NCI-H2081 (cell line): ENCODE measurements at regions not wholly inside any gene's neighbourhood (a gene's known extent, or its start where the extent isn't known, plus 50 kb on each side); places are given as distances from the start of the nearest gene placed in this dataset.
"Not testable (repeated sequence)": the region's sequence is repeated elsewhere in the genome, so short reads cannot be mapped to it uniquely, and the experiment has no call there.

Experiments
- DNase-seq, 2 experiments: peaks; one replicate each; lab custom pipeline; 2025; lab: John Stamatoyannopoulos, UW

GRCh38 chr2:144759746-144760145 is 239.8 kb upstream of the ZEB2 start:
- no peak for DNase-seq

- not testable (repeated sequence) for DNase-seq
Measured at GRCh38 chr2:144758196-144758595, 238.3 kb upstream of the ZEB2 start.

- no peak for DNase-seq
Measured at GRCh38 chr2:144753416-144753815, 233.5 kb upstream of the ZEB2 start.

GRCh38 chr2:144751142-144751905 is 231.4 kb upstream of the ZEB2 start:
- no peak for DNase-seq

GRCh38 chr2:144749188-144749587 is 229.3 kb upstream of the ZEB2 start:
- DNase-seq, result no peak

GRCh38 chr2:144748443-144748842 is 228.5 kb upstream of the ZEB2 start:
- no peak for DNase-seq

GRCh38 chr2:144747571-144747970 is 227.7 kb upstream of the ZEB2 start:
- no peak for DNase-seq

- DNase-seq, result no peak
Measured at GRCh38 chr2:144745424-144745823, 225.5 kb upstream of the ZEB2 start.

- DNase-seq, result no peak
Measured at GRCh38 chr2:144738749-144739148, 218.8 kb upstream of the ZEB2 start.

GRCh38 chr2:144730711-144731110 is 210.8 kb upstream of the ZEB2 start:
- no peak for DNase-seq

- not testable (repeated sequence) for DNase-seq
Measured at GRCh38 chr2:144724460-144724859, 204.5 kb upstream of the ZEB2 start.

- DNase-seq, result no peak
Measured at GRCh38 chr2:144718376-144718775, 198.5 kb upstream of the ZEB2 start.

- DNase-seq, result no peak
Measured at GRCh38 chr2:144715992-144716391, 196.1 kb upstream of the ZEB2 start.

GRCh38 chr2:144713410-144713809 is 193.5 kb upstream of the ZEB2 start:
- no peak for DNase-seq

GRCh38 chr2:144712550-144712940 is 192.6 kb upstream of the ZEB2 start:
- no peak for DNase-seq

GRCh38 chr2:144711630-144712549 is 192.0 kb upstream of the ZEB2 start:
- DNase-seq, result no peak

GRCh38 chr2:144711084-144711483 is 191.2 kb upstream of the ZEB2 start:
- DNase-seq, result no peak

- no peak for DNase-seq
Measured at GRCh38 chr2:144708626-144709025, 188.7 kb upstream of the ZEB2 start.

GRCh38 chr2:144707736-144708326 is 187.9 kb upstream of the ZEB2 start:
- no peak for DNase-seq

GRCh38 chr2:144706647-144707046 is 186.7 kb upstream of the ZEB2 start:
- no peak for DNase-seq

- DNase-seq, result no peak
Measured at GRCh38 chr2:144705328-144706245, 185.7 kb upstream of the ZEB2 start.

GRCh38 chr2:144704709-144705095 is 184.8 kb upstream of the ZEB2 start:
- no peak for DNase-seq
